HFF-Myc (cell line): ENCODE measurements at regions not wholly inside any gene's neighbourhood (a gene's known extent, or its start where the extent isn't known, plus 50 kb on each side); places are given as distances from the start of the nearest gene placed in this dataset.

Experiments used
- DNase-seq: peaks from one replicate; pipeline ENCODE4 v3.0.0-alpha.2; 2011; ENCODE audit warnings: low read depth; ENCODE audit errors: extremely low read depth
- H3K4me3 ChIP-seq: replicated peaks from 2 replicates; pipeline ENCODE4 v1.5.1; 2011; ENCODE audit warnings: low read depth, mild to moderate bottlenecking, control low read depth, low read length
- TF ChIP-seq, protein P1 (sequence below): IDR thresholded peaks from 2 replicates; pipeline ENCODE4 v1.5.1; 2012; ENCODE audit warnings: mild to moderate bottlenecking, low read depth, low read length, control low read depth; ENCODE audit errors: missing control alignments

DNA sequence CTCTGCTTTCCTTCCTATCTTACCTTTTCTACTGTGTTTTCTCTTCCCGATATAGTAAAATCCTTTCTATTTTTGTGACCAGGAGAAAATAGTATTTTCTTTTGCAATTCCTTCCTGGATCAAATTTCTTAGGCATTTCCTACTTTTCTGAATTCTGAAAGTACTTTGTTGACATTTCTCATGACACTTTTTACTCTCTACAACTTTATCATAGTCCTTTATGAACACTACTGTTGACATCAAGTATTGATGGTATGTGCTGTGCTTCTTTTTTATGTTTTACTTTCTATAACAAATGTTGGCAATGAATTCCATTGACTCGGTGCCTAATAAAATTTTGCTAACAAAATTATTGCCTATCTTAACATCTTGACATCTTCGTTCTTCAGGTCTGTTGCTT is 217.7 kb upstream of the TCF4 start:
- no peak for DNase-seq
- H3K4me3 ChIP-seq: no peak overlapping the region
- TF ChIP-seq, protein P1, sequence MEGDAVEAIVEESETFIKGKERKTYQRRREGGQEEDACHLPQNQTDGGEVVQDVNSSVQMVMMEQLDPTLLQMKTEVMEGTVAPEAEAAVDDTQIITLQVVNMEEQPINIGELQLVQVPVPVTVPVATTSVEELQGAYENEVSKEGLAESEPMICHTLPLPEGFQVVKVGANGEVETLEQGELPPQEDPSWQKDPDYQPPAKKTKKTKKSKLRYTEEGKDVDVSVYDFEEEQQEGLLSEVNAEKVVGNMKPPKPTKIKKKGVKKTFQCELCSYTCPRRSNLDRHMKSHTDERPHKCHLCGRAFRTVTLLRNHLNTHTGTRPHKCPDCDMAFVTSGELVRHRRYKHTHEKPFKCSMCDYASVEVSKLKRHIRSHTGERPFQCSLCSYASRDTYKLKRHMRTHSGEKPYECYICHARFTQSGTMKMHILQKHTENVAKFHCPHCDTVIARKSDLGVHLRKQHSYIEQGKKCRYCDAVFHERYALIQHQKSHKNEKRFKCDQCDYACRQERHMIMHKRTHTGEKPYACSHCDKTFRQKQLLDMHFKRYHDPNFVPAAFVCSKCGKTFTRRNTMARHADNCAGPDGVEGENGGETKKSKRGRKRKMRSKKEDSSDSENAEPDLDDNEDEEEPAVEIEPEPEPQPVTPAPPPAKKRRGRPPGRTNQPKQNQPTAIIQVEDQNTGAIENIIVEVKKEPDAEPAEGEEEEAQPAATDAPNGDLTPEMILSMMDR: no peak

DNA sequence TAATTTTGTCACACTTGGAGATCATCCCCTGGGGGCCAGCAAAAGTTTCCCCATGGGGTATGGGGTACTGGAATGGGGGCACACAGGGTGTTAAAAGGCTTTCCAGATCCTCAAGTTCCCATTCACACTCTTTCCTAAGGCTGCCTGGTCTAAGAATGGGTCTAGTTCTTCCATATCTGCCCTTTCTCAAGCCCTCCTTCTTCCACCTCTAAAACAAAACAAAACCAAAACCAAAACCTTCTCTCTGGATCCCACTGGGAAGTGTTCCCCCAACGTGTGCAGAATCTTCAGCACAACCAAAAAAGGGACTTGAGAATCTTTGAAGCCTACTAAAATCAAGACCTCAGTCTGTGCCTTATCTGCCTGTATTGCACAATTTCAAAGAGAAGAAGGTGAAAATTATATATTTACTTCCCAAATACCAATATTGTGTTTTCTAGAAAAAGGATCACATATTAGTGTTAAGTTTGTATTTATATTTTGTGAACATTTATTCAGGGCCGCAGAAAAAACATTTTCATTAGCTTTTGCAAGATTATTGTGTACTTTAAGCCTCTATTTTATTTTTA is 207.2 kb upstream of the TCF4 start:
- H3K4me3 ChIP-seq: no peak overlapping the region
- DNase-seq: no peak
- TF ChIP-seq, protein P1: no peak

DNA sequence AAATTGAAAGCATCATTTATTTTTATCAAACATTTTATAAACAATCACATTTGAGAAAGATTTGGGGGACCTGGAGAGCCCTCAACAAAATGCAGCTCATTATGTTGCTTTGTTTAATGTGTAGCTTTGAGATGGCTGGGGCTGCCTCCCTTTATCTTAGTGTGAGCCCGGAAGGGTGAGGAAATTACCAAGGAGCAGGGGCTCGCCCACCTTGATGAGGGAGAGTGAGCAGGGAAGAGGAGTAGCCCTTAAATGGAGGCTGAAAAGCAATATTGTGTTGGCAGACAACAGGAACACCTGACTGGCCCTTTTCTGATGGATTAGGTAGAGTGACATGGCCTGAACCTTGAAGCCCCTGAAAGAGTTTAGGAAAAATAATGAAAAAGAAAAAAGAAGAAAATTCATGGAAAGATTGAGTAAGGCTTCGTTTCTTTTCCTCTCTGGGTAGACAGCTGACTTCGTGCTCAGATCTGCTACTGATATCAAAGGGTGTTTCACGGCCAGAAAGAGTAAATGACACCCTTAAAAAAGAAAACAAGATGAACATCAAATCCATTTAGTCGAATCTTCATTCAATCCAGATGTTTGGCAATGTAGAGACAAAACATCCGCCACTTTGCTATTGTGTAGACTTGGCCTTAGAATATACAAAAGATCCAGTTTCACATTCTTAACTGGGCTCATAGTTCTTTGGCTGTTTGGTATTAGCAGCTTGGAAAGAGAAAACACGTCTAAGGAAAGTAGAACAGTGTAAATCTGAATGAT is 206.5 kb upstream of the TCF4 start:
- TF ChIP-seq, protein P1: no peak
- no peak for DNase-seq
- H3K4me3 ChIP-seq: no peak overlapping the region

DNA sequence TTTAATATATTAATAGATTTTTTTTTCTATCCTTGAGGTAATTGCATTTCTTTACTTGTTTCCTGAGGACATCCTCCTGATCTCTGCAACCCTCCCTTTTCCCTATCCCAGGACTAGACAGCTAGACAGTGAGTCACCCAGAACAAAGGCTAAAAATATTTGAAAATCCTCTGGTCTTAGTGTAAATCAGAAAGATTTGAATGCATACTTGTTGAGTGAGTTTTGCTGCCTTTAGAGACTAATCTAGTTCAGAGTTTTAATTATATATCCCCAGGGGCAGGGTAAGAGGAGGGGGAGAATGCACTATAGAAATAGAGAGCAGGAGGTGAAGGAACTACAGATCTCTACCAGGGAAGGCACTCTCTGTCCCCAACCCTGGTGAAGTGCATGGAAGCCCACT is 202.3 kb upstream of the TCF4 start:
- TF ChIP-seq, protein P1: no peak
- DNase-seq: no peak
- H3K4me3 ChIP-seq: no peak overlapping the region

DNA sequence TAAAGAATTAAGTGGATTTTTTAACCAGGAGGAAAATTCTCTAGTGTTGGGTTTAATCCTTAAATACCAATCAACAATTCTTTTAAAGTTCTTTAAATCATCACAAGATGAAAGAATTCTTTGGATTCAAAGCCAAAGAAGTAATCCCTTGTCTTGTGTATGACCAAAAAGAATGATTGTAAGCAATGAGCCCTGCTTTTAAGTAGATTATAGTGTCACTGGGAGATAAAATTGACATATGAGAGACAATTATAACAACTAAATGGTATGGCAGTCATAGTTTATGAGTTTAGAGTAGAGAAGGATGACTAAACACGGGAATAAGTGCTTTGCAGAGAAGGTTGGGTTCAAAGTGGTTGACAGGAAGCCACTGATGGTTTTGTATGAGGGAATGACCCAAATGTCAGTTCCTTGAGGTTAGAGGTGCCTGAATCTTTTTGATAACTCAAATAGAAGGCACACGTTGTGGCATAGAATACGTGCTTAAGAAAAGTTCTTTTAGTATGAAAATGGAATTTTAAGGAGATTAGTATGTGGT is 199.6 kb upstream of the TCF4 start:
- no peak overlapping the region for H3K4me3 ChIP-seq
- DNase-seq: no peak
- TF ChIP-seq, protein P1: no peak

DNA sequence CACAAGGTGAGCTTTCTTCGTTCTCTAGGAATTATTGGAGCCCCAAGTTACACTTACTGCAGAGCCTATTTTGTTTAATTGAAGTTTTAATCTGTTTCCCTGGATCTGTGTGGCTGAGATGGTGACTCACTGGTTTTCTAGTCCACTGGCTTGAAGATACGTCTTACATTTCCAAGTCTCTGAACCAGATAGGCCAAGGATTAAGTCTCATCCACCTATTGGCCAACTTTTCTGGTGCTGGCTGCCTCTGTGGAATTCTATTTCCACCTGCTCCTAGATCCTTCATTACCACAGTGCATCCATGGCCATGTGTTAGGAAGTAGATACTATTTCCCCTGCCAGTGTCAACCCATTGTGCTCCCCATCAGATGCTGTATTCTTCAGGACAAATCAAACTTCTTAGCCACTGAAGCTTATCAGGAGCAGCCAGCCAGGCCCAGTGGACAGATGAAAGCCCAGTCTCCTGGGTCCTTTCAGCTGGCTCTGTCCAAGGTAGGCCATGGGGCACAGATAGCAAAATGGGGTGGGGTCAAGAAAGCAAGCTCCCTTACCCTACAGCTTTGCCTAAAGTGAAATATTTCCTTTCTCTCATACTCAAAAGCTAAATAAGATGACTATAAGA is 198.8 kb upstream of the TCF4 start:
- no peak for DNase-seq
- TF ChIP-seq, protein P1: no peak
- H3K4me3 ChIP-seq: no peak overlapping the region
